OCI-LY7 (cell line): ENCODE measurements at regions not wholly inside any gene's neighbourhood (a gene's known extent, or its start where the extent isn't known, plus 50 kb on each side); places are given as distances from the start of the nearest gene placed in this dataset.

ENCODE experiments used
- BruUV-seq: library from RNA; stranded (reverse); fragments of 400-500 nt; replicated peaks from 2 replicates; lab custom pipeline; 2021; lab: Mats Ljungman, UMichigan
- CTCF ChIA-PET: fragments of 300-600 bp; sonication (Branson Sonifier 250); formaldehyde crosslinking; loops from one replicate; lab custom pipeline; 2022; ENCODE audit warnings: antibody characterized with exemption; ENCODE audit not compliant: unreplicated experiment; lab: Charles Lee
- POLR2A ChIA-PET: fragments of 300-600 bp; sonication (Branson Sonifier 250); formaldehyde crosslinking; loops from one replicate; lab custom pipeline; 2022; ENCODE audit warnings: antibody characterized with exemption; lab: Charles Lee
- DNase-seq: peaks from one replicate; pipeline ENCODE4 v3.0.0-alpha.2; 2015; ENCODE audit warnings: low spot score
- H2AFZ ChIP-seq: fragments of 200-600 bp; sonication (generic), shearing (Covaris generic); 2 replicates; pipeline ENCODE4 v1.6.1; 2014; ENCODE audit warnings: mild to moderate bottlenecking, antibody characterized with exemption, low read length, moderate library complexity
- H3K27ac ChIP-seq: fragments of 200-600 bp; sonication (generic); 2 replicates; pipeline ENCODE4 v1.5.1; 2014; ENCODE audit warnings: mixed run types, low read depth, mild to moderate bottlenecking, moderate library complexity, low read length, inconsistent platforms; ENCODE audit not compliant: poor library complexity, severe bottlenecking
- H3K36me3 ChIP-seq: fragments of 200-600 bp; sonication (generic); 2 replicates; pipeline ENCODE4 v1.6.1; 2014; ENCODE audit warnings: mild to moderate bottlenecking, antibody characterized with exemption, low read length, moderate library complexity, mixed read lengths; ENCODE audit not compliant: insufficient read depth
- H3K4me1 ChIP-seq: fragments of 200-600 bp; sonication (generic); 2 replicates; pipeline ENCODE4 v1.5.1; 2014; ENCODE audit warnings: mild to moderate bottlenecking, low read length; ENCODE audit not compliant: insufficient read depth, poor library complexity, severe bottlenecking
- H3K4me2 ChIP-seq: fragments of 200-600 bp; sonication (generic); 2 replicates; pipeline ENCODE4 v1.6.1; 2014; ENCODE audit warnings: mild to moderate bottlenecking, low read length
- H3K4me3 ChIP-seq: fragments of 200-600 bp; sonication (generic); 2 replicates; pipeline ENCODE4 v1.5.1; 2014; ENCODE audit warnings: mild to moderate bottlenecking, low read depth, low read length; ENCODE audit not compliant: poor library complexity, severe bottlenecking
- H3K79me2 ChIP-seq: fragments of 200-600 bp; sonication (generic); 2 replicates; pipeline ENCODE4 v1.6.1; 2016; ENCODE audit warnings: low read depth, mild to moderate bottlenecking, low read length, moderate library complexity, mixed read lengths; ENCODE audit not compliant: insufficient read depth
- H3K9me2 ChIP-seq: fragments of 200-600 bp; sonication (generic); 2 replicates; pipeline ENCODE4 v1.6.1; 2016; ENCODE audit warnings: mild to moderate bottlenecking, low read length, mixed read lengths; ENCODE audit not compliant: insufficient read depth
- H3K9me3 ChIP-seq: fragments of 200-600 bp; sonication (generic); 2 replicates; pipeline ENCODE4 v1.6.1; 2014; ENCODE audit warnings: mild to moderate bottlenecking, mixed run types, low read length, mixed read lengths
- H4K20me1 ChIP-seq: fragments of 200-600 bp; sonication (generic); 2 replicates; pipeline ENCODE4 v1.6.1; 2014; ENCODE audit warnings: mild to moderate bottlenecking, antibody characterized with exemption, low read length, moderate library complexity, mixed read lengths; ENCODE audit not compliant: insufficient read depth
- CTCF ChIP-seq: fragments of 200-600 bp; sonication (generic); conservative IDR thresholded peaks from 2 replicates; pipeline ENCODE4 v1.5.1; 2014; ENCODE audit warnings: mild to moderate bottlenecking, antibody characterized with exemption, low read length, moderate library complexity, mixed read lengths
- EZH2phosphoT487 ChIP-seq: fragments of 200-600 bp; sonication (generic); IDR thresholded peaks from 2 replicates; pipeline ENCODE4 v1.6.1; 2018; ENCODE audit warnings: low read depth, borderline replicate concordance, mild to moderate bottlenecking, mixed run types, antibody characterized with exemption, low read length, moderate library complexity, mixed read lengths
- intact Hi-C: fragments of 100-400 bp; cut with micrococcal nuclease; formaldehyde crosslinking; loops from one replicate; pipeline ENCODE4 v1.10.0; 2022; ENCODE audit not compliant: unreplicated experiment

GRCh38 chrX:151825007-151825406 lies 87.7 kb upstream of the MAGEA4 start:
- Histone ChIP-seq H3K4me3 (no peak overlapping the region), H3K9me2 (no peaks in the 10 kb centered on the region), H3K4me1 (no peaks in the 10 kb centered on the region), H4K20me1 (no peaks in the 10 kb centered on the region), H3K27ac (no peak overlapping the region), H3K36me3 (no peaks in the 10 kb centered on the region), H3K4me2 (no peak overlapping the region), H3K9me3 (no peaks in the 10 kb centered on the region), H3K79me2 (no peaks in the 10 kb centered on the region), H2AFZ (no peak overlapping the region)
- intact Hi-C loops, result no loop called here
- DNase-seq, result no peak
- BruUV-seq, result no TSS peak
- ChIA-PET POLR2A (interaction anchor here (0.8 kb wide), 1 partner anchor 137 kb away, joined by 3 read pairs; no protein-coding TSS in a partner anchor), CTCF (no interaction called here)
- TF ChIP-seq EZH2phosphoT487, result no peak
- no peak for TF ChIP-seq CTCF

- no peak for DNase-seq
- H3K4me3 ChIP-seq, result no peak overlapping the region
- no peaks in the 10 kb centered on the region for H3K9me2 ChIP-seq
- no peaks in the 10 kb centered on the region for H4K20me1 ChIP-seq
- BruUV-seq, result no TSS peak
- TF ChIP-seq EZH2phosphoT487 (no peak), CTCF (no peak)
- H3K79me2 ChIP-seq, result no peaks in the 10 kb centered on the region
- no peaks in the 10 kb centered on the region for H3K36me3 ChIP-seq
- H2AFZ ChIP-seq, result no peak overlapping the region
- ChIA-PET CTCF (no interaction called here), POLR2A (no interaction called here)
- no peak overlapping the region for H3K4me2 ChIP-seq
- H3K27ac ChIP-seq, result no peak overlapping the region
- H3K9me3 ChIP-seq, result no peaks in the 10 kb centered on the region
- H3K4me1 ChIP-seq, result no peaks in the 10 kb centered on the region
- intact Hi-C loops, result no loop called here
These were observed 86.7 kb upstream of the MAGEA4 start for GRCh38 chrX:151825925-151826485.

- Histone ChIP-seq H3K79me2 (no peaks in the 10 kb centered on the region), H4K20me1 (no peaks in the 10 kb centered on the region), H3K9me3 (no peaks in the 10 kb centered on the region), H3K9me2 (no peaks in the 10 kb centered on the region), H3K4me1 (no peaks in the 10 kb centered on the region), H3K27ac (no peak overlapping the region), H3K36me3 (no peaks in the 10 kb centered on the region), H3K4me2 (no peak overlapping the region), H2AFZ (no peak overlapping the region), H3K4me3 (no peak overlapping the region)
- CTCF ChIA-PET, result no interaction called here
- intact Hi-C loops, result no loop called here
- BruUV-seq, result no TSS peak
- no peak for DNase-seq
- POLR2A ChIA-PET, result interaction anchor here (0.6 kb wide), 1 partner anchor 11 kb away, joined by 3 read pairs; no protein-coding TSS in a partner anchor
- no peak for TF ChIP-seq EZH2phosphoT487
These were observed 84.1 kb upstream of the MAGEA4 start for GRCh38 chrX:151828439-151829080.
